HL-60 (cell line): ENCODE measurements at regions not wholly inside any gene's neighbourhood (a gene's known extent, or its start where the extent isn't known, plus 50 kb on each side); places are given as distances from the start of the nearest gene placed in this dataset.

Experiments used
- DNase-seq, 2 experiments: peaks; one replicate each; pipeline ENCODE4 v3.0.0-alpha.2; 2010 to 2020; ENCODE audit warnings: low read depth in 1 of 2, low spot score in 1 of 2
- H3K27ac ChIP-seq: fragments of 250-450 bp; sonication (Bioruptor Pico); replicated peaks from 2 replicates; pipeline ENCODE4 v1.5.1; 2020; ENCODE audit warnings: mild to moderate bottlenecking, moderate library complexity
- H3K27me3 ChIP-seq: fragments of 250-450 bp; sonication (Bioruptor Pico); 2 replicates; pipeline ENCODE4 v1.5.1; 2021; ENCODE audit warnings: mild to moderate bottlenecking, moderate library complexity; ENCODE audit not compliant: insufficient read depth, poor library complexity, severe bottlenecking
- H3K4me3 ChIP-seq: replicated peaks from 2 replicates; pipeline ENCODE4 v1.5.1; 2011; ENCODE audit warnings: mild to moderate bottlenecking, control low read depth, low read length; ENCODE audit not compliant: insufficient read depth
- CTCF ChIP-seq: IDR thresholded peaks from one replicate; pipeline ENCODE4 v1.5.1; 2011; ENCODE audit warnings: low read length, control low read depth, inconsistent platforms; ENCODE audit not compliant: insufficient read depth
- GABPA ChIP-seq: IDR thresholded peaks from 2 replicates; pipeline ENCODE4 v1.6.1; 2012; ENCODE audit warnings: low read depth
- POLR2AphosphoS5 ChIP-seq: IDR thresholded peaks from 2 replicates; pipeline ENCODE4 v1.6.1; 2012; ENCODE audit warnings: low read depth
- REST ChIP-seq: IDR thresholded peaks from 2 replicates; pipeline ENCODE4 v1.6.1; 2012; ENCODE audit warnings: low read depth; ENCODE audit not compliant: insufficient replicate concordance
- SPI1 ChIP-seq: IDR thresholded peaks from 2 replicates; pipeline ENCODE4 v1.6.1; 2012; ENCODE audit warnings: low read depth, mild to moderate bottlenecking, borderline replicate concordance

- no peak overlapping the region for H3K27ac ChIP-seq
- DNase-seq = no peak
- peaks cover 17% of the 10 kb centered on the region for H3K27me3 ChIP-seq
- H3K4me3 ChIP-seq = no peak overlapping the region
- TF ChIP-seq CTCF (no peak), SPI1 (no peak), GABPA (no peak), REST (no peak), POLR2AphosphoS5 (no peak)
Observed at GRCh38 chr18:47737198-47737830, 193.1 kb downstream of the SMAD2 start.

- H3K27me3 ChIP-seq = peaks cover 13% of the 10 kb centered on the region
- no peak overlapping the region for H3K4me3 ChIP-seq
- no peak for TF ChIP-seq GABPA
- DNase-seq = no peak
- H3K27ac ChIP-seq = no peak overlapping the region
Observed at GRCh38 chr18:47736376-47737140, 193.9 kb downstream of the SMAD2 start.

DNA sequence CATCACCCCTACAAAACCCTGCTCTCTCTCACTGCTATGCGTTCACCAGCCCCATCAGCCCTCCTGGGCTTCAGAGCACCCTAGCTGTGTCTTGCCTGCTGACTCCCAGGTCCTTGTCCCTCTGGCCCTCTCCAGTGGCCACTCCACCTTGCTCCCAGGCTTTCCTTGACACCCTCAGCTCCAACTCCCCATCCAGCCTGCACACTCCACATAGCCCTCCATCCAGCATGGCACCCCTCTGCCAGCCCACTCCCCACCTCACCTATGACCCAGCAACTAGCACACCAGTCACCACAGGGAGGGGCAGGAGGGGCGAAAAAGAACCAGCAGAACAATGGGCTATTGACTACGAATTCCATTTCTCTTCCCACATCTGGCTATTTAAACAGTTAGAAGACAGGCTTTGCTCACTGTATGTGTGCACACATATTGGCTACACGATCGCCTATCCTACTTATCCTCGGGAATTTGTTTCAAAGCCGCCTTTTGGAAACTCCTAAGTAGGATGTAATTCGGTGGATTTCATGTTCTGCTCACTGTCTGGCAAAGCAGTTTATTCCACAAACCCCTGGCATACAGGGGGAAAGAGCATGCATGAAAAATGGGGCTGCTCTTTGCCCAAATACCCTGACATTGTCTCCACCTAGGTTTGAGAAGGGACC, 195.3 kb downstream of the SMAD2 start:
- DNase-seq = no peak
- Histone ChIP-seq H3K4me3 (no peak overlapping the region), H3K27ac (no peak overlapping the region), H3K27me3 (peaks cover 11% of the 10 kb centered on the region)
- TF ChIP-seq GABPA = no peak
- no peak for TF ChIP-seq SPI1
- no peak for TF ChIP-seq REST
- no peak for TF ChIP-seq POLR2AphosphoS5

- TF ChIP-seq REST (no peak), SPI1 (no peak), POLR2AphosphoS5 (no peak), CTCF (no peak), GABPA (no peak)
- Histone ChIP-seq H3K27me3 (peaks cover 19% of the 10 kb centered on the region), H3K27ac (no peak overlapping the region), H3K4me3 (no peak overlapping the region)
- no peak for DNase-seq
Observed at GRCh38 chr18:47731276-47731675, 199.2 kb downstream of the SMAD2 start.
